Urothelium cell line (cell line): ENCODE measurements at regions not wholly inside any gene's neighbourhood (a gene's known extent, or its start where the extent isn't known, plus 50 kb on each side); places are given as distances from the start of the nearest gene placed in this dataset.

Source experiments
- DNase-seq: peaks from one replicate; pipeline ENCODE4 v3.0.0; 2011; ENCODE audit warnings: low spot score, mixed read lengths
- FAIRE-seq: peaks from 2 replicates; lab custom pipeline; 2011; peaks lifted over from hg19 to GRCh38; lab: Jason Lieb, UNC

GRCh38 chr18:73869182-73869581 is 278.5 kb downstream of the FBXO15 start:
- DNase-seq = no peak
- no peak for FAIRE-seq

- FAIRE-seq = no peak
- DNase-seq = no peak
Observed at GRCh38 chr18:73861771-73862170, 285.9 kb downstream of the FBXO15 start.

- DNase-seq = no peak
Observed at GRCh38 chr18:73859837-73860397, 287.7 kb downstream of the FBXO15 start.

GRCh38 chr18:73852789-73853549 is 294.7 kb downstream of the FBXO15 start:
- no peak for FAIRE-seq

More at GRCh38 chr18:73859837-73860397, 287.7 kb downstream of the FBXO15 start:
- FAIRE-seq = no peak

GRCh38 chr18:73850782-73851181 is 296.9 kb downstream of the FBXO15 start:
- FAIRE-seq (no peak), DNase-seq (no peak)

More at GRCh38 chr18:73852789-73853549, 294.7 kb downstream of the FBXO15 start:
- no peak for DNase-seq

GRCh38 chr18:73848656-73849055 is 299.0 kb downstream of the FBXO15 start:
- DNase-seq (peak; percentile 32), FAIRE-seq (no peak)

- DNase-seq = no peak
Observed at GRCh38 chr18:73843455-73843854, 304.2 kb downstream of the FBXO15 start.

GRCh38 chr18:73842795-73843394 is 304.7 kb downstream of the FBXO15 start:
- FAIRE-seq (no peak), DNase-seq (peak; percentile 57)

More at GRCh38 chr18:73843455-73843854, 304.2 kb downstream of the FBXO15 start:
- no peak for FAIRE-seq

GRCh38 chr18:73841661-73842060 is 306.0 kb downstream of the FBXO15 start:
- FAIRE-seq = no peak
- no peak for DNase-seq

- DNase-seq (no peak), FAIRE-seq (no peak)
Observed at GRCh38 chr18:73840319-73840945, 307.2 kb downstream of the FBXO15 start.

- DNase-seq (no peak), FAIRE-seq (no peak)
Observed at GRCh38 chr18:73839441-73839840, 308.2 kb downstream of the FBXO15 start.

GRCh38 chr18:73838107-73838506 is 309.5 kb downstream of the FBXO15 start:
- DNase-seq (no peak), FAIRE-seq (no peak)

- peak; percentile 16 for DNase-seq
- no peak for FAIRE-seq
Observed at GRCh38 chr18:73835656-73836364, 311.8 kb downstream of the FBXO15 start.

GRCh38 chr18:73835039-73835438 is 312.6 kb downstream of the FBXO15 start:
- DNase-seq (no peak), FAIRE-seq (no peak)

GRCh38 chr18:73831688-73832087 is 315.9 kb downstream of the FBXO15 start:
- FAIRE-seq (no peak), DNase-seq (no peak)

- FAIRE-seq (no peak), DNase-seq (no peak)
Observed at GRCh38 chr18:73829146-73829545, 318.5 kb downstream of the FBXO15 start.

- FAIRE-seq (no peak), DNase-seq (no peak)
Observed at GRCh38 chr18:73827801-73828200, 319.8 kb downstream of the FBXO15 start.

- no peak for DNase-seq
- FAIRE-seq = no peak
Observed at GRCh38 chr18:73826098-73826497, 321.5 kb downstream of the FBXO15 start.

- no peak for DNase-seq
- FAIRE-seq = no peak
Observed at GRCh38 chr18:73824671-73825070, 323.0 kb downstream of the FBXO15 start.

GRCh38 chr18:73812423-73812822 is 335.2 kb downstream of the FBXO15 start:
- FAIRE-seq = no peak
- DNase-seq = no peak
